GM19035 (cell line): ENCODE measurements at regions not wholly inside any gene's neighbourhood (a gene's known extent, or its start where the extent isn't known, plus 50 kb on each side); places are given as distances from the start of the nearest gene placed in this dataset.

Source experiments
- ATAC-seq: cut with Tn5 transposase; IDR thresholded peaks from one replicate; pipeline ENCODE4 v1.9.1; 2021; ENCODE audit not compliant: unreplicated experiment

DNA sequence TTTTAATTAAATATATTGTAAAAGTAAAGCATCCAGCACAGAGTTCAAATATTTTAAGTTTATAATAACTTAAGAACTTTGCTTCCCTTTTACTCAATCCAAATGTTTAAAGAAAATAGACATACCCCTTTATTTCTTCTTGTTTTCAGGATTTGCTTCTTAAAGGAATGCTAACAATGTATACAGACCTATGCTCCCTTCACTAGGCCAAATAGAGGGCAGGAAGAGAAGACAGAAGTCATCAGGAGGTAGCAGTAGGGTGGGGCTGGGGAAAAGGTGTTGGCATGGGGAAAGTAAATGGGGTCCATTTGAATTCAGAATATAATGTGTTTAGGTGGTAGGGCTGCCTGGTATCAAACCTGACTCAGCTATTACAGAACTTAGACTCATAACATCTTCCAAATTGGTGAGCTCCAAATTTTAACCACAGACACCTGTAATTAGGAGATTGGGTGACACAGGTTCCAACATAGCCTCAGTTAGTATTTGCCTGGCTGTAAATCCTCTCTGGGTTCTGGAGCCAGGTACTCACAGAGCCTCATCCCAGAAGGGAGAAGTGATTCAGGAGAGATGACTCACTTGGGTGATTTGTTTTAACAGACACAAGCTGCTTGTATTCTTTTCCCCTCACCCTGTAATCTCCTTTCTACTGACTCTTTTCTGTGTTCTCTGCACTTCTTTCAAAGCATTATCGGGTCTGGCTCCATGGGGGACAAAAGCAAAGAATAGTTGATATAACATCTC is 60.1 kb upstream of the DUSP10 start:
- ATAC-seq, result no peak

DNA sequence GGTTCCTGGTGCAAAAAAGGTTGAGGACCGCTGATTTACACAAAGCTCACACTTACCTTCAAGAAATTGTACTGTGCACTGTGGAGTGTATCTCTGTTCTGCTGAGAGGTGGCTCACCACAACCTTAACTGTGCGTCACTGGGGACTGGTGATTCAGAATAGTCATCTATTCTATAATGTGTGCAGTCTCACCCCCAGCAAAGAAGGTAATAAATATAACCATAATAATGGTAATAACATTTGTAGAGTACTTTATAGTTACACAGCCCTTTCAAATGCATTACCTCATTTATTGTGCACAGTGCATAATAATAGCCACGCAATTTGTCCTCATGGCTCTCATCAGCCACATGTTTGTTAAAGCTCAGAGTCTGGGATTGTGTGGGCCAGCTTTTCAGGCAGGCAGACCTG is 59.4 kb upstream of the DUSP10 start:
- no peak for ATAC-seq

DNA sequence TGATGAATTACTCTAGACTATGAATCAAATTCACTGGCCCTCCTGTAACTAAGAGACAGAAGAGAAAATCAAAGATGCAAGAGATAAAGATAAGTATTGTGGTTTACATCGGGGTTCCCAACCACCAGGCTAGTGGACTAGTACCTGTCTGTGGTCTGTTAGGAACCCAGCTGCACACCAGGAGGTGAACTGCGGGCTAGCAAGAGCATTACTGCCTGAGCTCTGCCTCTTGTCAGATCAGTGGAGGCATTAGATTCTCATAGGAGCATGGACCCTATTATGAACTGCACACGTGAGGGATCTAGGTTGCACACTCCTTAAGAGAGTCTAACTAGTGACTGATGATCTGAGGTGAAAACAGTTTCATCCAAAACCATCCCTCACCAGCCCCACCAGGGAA is 58.9 kb upstream of the DUSP10 start:
- no peak for ATAC-seq

DNA sequence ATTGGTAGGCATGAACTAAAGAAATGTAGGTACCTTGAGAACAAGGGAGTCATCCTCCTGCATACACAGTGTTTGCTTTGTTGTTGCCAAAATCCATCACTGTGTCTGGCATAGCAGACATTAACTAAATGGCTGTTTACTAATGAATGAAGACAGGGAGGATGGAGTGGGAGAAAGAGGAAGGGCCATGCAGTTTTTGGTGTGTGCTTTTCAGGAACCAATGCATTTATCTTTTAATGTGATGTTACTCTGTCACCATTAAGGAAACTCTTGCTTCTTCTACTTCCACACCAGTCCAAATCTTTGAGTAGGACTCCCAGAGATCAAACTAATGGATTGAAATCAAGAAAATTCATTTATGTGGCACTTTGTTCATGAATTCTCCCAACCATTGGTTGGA is 55.6 kb upstream of the DUSP10 start:
- no peak for ATAC-seq

DNA sequence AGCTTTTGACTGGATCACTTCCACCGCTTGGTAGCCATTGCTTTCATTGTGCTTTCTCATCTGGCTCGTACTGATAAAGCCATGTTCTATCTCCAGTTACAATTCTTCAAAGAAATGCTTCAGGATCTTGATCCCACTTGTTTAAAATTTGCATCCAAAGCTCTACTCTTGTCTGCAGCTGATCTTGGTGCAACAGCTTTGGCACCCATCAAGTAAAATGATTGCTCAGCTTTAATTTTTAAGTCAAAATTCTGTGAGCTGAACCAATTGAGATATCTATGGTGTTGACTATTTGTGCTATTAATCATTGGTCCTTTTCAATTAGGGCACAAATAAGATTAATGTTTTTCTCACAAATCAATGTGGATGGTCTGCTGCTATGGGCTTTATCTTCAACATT is 54.8 kb upstream of the DUSP10 start:
- no peak for ATAC-seq

DNA sequence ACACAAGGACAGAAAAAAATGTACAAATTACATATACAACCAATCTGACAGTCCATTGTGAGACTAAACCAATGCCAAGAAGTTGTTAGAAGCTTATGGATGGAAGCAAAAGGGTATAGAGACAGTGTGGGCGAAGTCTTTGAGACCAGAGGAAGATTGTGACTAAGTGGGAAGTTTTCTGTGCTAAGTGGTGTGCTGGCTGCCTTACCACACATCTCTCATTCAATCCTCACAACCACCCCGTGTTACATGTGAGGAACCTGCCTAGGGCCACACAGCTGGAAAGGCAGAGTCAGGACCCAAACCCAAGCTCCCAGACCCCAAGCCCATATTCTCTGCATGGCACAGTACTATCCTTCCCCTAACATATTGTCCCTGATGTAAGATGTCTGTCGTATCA is 53.5 kb upstream of the DUSP10 start:
- ATAC-seq, result no peak

DNA sequence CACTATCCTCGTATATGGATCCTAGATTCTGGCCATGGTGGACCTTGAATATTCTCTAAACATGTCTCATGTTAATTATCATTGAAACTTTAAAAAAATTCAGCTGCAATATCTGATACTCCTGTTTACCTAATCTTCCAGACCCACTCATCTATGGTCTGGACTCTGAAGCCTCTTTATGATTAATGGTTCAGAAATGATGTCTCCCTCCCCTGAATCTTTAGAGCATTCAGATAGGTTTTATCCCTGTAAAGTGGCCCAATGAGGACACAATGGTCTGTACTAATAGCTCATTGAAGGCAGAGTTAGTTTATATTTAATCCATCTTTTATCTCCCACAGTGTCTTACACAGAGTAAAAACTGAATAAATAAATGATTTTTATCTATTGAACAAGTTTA is 53.0 kb upstream of the DUSP10 start:
- no peak for ATAC-seq

DNA sequence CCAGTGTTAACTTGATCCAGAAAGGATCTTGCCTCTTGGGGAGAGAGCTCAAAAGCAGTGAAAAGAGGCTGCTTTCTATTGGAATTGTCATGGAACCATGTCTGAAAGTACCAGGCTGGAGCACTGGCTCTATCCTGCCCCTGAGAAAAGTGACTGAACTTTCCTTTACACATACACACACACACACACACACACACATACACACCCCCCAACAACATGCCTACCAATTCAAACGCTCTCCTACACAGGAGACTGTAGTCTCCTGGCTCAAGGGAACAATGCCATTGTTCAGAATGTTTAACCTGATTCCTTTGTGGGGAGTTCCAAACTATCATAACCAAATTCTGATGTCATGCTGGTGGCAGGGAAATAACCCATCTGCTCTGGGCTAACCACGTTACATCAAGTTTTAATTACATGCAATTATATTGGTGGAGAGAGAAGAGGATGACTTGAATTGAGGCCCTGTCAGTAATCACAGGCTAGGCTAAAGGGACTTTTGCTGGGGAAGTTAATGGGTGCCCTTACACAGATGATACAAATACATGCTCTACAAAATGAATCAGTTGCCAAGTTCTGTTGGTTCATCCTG is 52.3 kb upstream of the DUSP10 start:
- peak; percentile 73 for ATAC-seq

DNA sequence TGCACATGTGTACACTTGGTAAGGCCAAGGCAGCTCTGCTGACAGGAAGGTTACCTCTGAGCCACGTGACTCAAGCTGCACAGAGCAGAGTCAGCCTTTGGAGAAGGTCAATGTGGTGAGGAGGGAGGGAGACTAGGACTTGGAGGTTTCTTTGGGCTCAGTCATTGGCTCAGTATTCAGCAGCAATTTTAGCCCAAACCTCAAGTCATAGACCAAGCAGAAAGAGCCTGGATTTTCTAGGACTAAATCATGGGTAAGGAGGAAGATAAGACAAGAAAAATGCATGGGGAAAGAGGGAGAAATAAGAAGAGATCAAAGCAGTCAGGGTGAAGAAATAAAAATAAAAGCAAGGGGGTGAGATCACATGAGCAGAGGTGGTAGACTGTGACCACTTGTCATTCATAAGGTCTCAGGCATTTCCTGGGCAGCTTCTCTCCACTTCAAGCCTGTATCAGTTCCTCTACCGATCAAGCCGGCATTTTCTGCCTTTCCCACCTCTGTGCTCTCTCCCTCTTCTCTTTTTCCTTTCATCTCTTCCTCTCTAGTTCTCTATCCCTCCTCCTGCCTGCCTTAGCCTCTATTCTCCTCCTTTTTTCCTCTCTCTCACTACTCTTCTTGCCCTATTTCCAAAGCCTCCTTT is 51.7 kb upstream of the DUSP10 start:
- ATAC-seq, result peak; percentile 79

DNA sequence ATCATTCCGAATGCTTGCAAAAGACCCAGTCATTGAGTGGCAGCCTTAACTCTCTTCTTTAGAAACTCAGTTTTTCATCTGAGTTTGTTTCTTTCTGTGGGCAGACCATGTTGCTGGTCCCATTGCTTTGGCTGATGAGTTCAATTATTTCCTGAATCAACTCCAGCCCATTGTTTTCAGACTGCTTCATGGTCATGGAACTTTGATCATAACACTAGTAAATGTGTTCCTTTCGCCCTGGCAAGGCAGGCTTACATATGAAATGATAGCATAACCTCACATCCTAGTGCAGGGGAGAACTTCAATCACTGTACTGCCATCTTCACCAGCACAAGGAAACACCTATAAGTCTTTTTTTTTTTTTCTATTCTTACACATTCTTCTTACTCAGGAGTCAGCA is 50.0 kb upstream of the DUSP10 start:
- ATAC-seq, result no peak
